ENCODE measurements at regions not wholly inside any gene's neighbourhood (a gene's known extent, or its start where the extent isn't known, plus 50 kb on each side); places are given as distances from the start of the nearest gene placed in this dataset.

- H3K27me3 ChIP-seq (ENCODE audit: insufficient read depth, poor library complexity, severe bottlenecking), result no peaks in the 10 kb centered on the region
- H3K4me3 ChIP-seq (replicated peaks; ENCODE audit: insufficient read depth, low read length), result no peak overlapping the region
- DNase-seq (ENCODE audit: low read depth in 1 of 2, low spot score in 1 of 2), result no peak
- H3K27ac ChIP-seq (replicated peaks), result no peak overlapping the region
- TF ChIP-seq CTCF (IDR thresholded peaks at IDR 0.05; ENCODE audit: insufficient read depth, low read length) (no peak), POLR2AphosphoS5 (IDR thresholded peaks at IDR 0.05; ENCODE audit: low read depth) (no peak), REST (IDR thresholded peaks at IDR 0.05; ENCODE audit: insufficient replicate concordance, low read depth) (no peak)
Measured at GRCh38 chr14:57918791-57919190, 52.9 kb upstream of the SLC35F4 start.
